ENCODE measurements at regions not wholly inside any gene's neighbourhood (a gene's known extent, or its start where the extent isn't known, plus 50 kb on each side); places are given as distances from the start of the nearest gene placed in this dataset.
A peak's percentile ranks its signal among the peaks of the same experiment; 100 is the strongest.

DNA sequence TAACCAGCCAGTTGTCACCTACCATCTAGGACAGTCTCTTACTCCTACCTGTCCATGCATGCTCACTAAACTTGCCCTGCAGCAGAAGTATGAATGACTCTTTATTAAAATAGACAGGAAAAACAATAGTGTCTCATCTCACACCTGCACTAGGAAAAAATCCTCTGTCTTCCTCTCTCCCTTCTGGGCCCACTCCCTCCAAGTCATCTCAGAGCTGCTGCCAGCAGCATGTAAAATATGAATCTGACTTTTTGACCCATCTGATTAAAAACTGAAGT, 93.5 kb upstream of the THBS1 start:
- DNase-seq (ENCODE audit: low spot score) = no peak

DNA sequence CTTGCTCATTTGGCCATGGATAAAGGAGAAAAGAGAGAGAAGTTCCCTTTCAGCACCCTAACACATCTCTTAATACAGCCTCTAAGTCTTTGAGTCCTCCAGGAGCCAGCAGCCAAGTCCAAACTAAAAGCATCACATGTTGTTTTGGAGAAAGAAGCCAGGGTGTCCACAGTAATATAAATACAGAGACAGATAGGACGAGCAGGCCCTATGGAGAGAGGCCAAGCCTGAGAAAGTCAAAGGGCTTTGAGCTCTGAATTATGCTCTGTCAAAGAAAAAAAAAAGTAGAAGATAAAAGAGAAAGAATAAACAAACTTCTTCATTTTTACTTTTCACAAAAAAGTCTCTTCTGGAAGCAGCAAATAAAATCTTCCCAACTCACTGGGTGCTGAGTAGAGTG, 92.4 kb upstream of the THBS1 start:
- no peak for DNase-seq (ENCODE audit: low spot score)

DNA sequence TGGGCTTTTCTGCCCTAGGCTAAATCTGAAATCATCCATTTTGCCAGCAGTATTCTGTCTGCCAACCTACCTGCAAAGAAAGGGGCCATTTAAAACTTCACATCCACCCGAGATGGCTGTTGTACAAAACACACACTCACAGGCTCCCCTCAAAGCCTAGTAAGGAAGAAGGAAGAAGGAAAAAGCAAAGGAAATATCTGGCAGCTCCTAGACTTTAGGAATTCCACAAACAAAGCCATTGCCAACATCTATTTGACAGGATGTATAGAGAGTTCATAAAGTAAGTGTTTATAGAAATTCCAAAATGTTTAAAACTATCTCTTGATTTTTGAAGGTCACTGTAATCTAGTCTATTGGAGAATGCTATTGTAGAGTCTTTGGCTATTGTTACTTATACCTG, 91.9 kb upstream of the THBS1 start:
- no peak for DNase-seq (ENCODE audit: low spot score)

DNA sequence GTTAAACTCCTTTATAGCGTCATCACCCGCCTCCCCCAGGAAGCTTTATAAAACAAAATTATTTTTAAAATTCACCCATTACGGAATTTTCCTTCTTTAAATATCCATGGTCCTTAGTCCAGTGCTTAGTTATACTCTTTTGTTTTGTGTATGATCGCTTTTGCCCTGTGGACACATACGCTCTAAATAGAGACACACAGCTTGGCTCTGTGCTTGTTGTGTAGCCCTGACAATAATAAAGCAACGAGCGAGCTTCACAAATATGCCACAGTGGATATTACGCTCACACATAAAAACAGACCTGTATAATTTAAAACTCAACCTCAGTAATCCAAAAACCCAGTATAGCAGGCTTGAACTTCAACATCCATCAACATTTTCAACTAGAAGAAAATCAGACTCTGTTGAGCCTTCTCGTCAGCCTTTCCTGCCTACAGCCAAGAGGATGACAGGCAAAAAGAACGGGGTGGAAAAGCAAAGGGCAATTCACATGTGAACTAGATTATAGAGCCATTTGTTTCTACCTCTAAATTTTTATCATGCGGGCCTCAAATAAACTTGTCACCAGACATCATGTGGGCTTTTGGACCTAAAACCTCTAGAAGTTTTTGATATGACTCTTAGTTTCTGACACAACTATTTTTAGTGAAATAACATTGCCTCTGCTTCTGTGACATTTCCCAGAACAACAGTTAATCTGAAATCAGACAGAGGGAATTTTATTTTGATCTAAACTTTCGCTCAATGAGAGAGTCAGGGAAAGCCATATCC, 89.6 kb upstream of the THBS1 start:
- no peak for DNase-seq (ENCODE audit: low spot score)

DNA sequence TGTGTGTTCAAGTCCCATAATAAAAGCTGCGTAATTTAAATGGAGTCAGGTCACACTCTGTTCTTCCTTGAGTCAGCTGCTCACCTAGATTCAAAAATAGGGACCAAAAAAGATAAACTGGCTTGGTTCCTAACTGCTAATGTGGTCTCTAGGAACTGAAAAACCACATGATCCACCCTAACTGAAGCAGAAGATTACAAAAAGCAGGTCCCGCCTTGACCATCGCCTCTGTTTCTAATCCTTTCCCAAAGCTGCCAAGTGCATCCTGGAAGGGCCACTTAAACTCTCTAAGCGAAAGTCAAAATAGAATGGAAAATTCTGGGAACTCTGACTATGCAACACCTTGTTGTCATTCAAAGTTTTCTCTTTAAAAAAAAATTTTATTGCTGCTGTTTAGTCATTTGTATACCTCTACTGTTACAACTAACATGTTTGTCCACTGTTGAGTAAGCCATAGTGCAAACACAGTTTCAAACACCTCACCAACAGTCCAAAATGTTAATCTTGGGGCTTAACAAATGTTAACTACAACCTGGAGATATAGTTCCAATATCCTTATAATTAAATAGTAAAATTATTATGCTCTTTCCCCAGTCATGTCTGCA, 88.9 kb upstream of the THBS1 start:
- DNase-seq (ENCODE audit: low spot score) = no peak

DNA sequence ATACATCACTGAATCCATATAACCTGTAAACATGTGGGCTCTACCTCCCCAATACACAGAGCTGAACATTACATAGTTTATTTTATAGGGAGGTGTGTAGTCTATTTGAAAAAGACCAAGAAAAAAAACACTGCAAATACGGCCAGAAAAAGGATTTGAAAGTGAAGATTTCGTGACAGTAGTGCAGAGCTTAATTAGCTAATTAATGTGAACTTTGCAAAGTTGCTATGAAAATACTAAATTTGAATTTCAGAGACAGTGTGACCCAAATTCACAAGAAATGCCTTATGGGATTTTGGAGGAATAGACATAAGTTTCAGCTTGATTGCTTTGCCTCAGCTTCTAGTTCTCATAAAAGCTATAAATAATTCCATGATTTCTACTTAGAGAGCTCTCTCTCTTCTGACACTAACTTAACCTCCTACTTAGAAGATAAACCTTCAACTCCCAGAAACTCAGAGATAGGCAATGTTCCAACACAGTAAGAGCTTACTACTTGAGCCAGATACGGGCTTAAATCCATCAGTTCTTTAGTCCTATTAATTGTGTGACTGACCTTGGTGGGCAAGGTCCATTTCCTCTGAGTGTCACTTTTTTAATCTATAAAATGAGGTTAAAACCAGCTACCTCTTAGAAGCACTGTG, 87.3 kb upstream of the THBS1 start:
- no peak for DNase-seq (ENCODE audit: low spot score)

DNA sequence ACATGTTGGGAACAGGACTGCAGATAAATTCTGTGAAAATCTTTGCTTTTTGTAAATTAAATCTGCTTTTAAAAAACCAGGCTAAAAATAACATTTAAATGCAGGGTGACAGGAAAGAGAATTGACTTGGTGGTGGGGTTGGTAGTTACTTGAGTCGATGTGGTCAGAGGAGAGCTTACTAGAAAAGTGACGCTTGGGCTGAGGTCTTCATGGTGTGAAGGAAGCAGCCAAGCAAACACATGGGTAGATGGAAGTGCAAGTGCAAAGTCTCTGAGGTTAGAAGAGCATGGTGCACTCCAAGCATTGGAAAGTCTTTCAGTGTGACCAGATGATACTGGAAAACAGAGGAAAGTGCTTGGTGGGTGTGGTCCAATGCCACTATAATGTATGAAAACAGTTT, 86.4 kb upstream of the THBS1 start:
- no peak for DNase-seq (ENCODE audit: low spot score)

DNA sequence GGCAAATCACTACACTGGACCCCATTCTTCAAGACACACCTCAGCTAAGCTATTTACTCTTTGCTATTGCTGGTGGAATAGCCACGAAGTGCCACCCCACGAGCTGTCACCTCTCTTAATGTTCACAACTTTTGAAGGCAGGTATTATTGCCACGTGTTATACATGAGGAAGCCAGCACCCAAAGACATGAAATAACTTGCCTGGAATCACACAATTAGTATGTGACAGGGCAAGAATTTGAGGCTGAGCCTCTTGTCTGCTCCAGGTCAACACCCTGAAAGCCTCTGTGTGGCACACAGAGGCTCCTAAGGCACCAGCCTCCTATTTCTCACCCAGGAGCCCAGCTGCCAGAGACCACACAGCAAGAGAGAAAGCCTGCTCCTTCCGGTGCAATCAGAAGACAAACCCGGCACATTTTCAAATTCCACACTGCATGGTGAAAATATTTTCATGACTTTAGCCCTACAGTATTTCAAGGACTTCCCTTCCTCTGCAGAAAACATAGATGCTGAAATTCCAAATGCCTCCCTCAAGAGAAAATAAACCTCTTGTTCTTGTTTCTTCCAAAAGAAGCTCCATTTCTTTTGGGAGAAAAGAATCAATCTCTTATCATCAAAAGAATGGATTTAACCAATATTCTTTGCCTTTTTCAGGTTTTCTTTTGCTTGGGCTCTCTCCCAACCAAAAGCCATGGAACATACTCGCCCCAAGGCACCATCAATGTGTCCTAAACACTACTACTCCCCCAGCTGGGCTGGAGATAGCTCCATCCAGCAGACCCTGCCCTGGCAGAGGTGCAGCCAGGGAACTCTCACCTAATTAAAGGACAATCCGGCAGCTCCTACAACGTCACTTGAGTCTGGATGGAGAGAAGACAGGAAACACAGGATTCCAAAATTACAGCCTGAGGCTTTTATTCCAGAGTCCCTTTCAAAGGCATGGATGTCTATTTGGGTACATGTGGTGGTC, 84.7 kb upstream of the THBS1 start:
- DNase-seq (ENCODE audit: low spot score) = no peak

DNA sequence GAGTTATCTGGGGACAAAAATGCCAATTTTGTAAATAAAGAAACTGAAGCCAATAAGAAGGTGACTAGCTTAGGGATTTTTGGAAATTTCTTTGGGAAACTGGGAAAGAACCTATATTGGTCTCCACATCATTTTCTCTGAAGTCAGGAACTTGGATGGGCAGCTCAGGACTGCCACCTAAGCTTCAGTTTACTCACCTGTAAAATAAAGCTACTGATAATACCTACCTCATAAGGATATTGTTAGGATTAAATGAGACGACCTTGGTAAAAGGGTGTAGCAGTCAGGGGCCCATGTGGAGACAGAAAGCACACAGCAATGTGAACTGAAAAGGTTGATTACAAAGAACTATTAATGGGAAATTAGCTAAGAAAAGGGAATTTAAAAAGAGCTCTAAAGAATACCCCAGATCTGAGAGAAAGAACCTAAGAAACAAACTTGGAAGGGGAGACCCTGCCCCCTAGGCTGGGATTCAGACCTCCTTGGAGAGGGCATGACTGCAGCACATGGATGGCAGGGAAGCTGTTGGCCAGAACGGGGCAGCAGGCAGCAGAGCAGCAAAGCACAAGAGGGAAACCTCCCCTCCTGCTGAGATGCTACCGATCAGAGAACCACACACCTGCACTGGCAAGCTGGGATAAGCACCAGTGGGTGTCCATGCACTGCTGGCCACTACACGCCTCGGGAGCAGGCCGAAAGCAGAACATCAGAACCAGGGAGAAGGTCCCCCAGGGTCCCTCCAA, 83.7 kb upstream of the THBS1 start:
- DNase-seq (ENCODE audit: low spot score) = no peak

DNA sequence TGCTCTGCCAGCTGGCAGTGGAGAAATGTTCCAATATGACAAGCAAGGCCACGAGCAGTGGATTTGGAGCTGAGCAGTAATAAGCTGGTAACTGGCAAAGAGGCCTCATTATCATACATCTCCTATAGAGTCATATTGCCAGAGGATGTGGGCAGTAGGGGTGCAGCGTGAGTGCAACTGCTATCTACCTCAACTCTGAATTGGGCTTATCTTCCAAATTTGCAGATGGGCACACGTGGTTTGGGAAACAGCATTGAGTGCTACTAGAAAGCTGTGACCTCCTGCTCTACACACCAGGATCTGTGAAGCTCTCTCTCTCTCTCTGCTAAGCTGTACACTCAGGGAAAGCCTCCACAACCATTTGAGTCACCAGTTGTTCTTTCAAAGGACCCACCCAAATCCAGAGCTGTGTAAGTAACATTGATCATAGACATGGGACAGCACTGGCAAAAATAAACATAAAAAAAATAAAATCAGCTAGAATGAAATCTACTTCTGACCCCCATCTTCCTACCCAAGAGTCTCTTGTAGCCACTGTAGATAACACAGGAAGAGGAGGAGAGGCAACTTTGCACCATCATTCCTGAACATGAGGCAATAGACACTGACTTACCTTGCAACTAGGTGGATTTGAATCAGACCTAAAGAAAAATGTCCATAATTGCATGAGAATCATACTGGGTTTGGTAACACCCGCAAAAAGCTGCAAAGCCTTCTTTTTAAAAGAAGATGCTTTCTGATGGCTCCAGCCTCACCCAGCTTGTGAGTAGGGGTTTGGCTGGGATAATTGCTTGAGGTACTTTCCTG, 82.9 kb upstream of the THBS1 start:
- DNase-seq (ENCODE audit: low spot score) = no peak

DNA sequence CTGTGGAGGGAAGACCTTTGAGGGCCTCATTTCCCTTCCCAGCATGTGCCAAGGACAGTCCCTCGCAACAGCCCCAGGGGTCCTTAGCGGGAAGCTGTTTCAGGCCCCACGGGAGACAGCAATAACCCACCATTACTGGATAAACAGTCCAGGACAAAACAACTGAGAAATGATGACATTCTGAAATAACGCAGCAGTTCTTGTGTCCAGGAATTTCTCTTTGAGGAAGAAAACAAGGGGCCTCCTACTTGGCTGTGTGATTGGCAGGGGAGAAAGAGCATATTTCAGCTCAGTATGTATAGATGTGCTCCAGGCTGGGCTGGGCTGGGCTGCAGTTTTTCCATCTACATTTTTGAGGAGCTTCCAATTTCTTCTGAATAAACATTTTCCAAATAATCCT, 82.2 kb upstream of the THBS1 start:
- no peak for DNase-seq (ENCODE audit: low spot score)

DNA sequence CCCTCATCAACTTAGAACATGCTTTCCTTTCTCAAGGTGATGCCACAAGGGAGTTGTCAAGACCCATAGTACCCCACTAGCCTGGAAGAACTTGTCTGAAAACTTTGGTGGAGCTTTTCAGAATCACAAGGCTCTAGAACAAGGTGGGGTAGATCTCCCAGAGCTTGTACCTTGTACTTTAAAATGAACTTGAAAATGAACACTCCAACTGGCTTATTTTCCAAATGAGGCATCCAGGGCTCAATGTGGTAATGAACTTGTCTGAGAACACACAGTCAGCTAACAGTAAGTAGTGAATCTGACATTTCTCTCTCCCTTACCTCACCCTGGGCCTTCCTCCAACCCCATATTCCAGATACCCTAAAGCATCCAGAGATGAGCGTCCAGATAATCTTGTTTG, 81.8 kb upstream of the THBS1 start:
- no peak for DNase-seq (ENCODE audit: low spot score)

DNA sequence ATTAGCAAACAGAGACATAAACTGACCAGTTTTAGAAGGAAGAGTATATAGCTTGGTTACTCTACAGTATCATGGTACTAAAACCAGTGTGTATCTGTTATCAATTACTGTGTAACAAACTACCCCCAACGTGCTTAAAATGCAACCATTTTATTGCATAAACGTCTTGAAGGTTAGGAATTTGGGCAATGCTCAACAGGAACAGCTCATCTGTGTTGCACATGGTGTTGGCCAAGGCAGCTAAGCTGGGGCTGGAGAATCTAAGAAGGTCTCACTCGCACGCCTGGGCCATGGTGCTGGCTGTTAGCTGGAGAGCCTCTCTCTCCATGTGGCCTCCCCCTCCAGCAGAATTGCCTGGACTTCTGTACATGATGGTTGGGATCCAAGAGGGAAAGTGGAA, 81.2 kb upstream of the THBS1 start:
- no peak for DNase-seq (ENCODE audit: low spot score)

DNA sequence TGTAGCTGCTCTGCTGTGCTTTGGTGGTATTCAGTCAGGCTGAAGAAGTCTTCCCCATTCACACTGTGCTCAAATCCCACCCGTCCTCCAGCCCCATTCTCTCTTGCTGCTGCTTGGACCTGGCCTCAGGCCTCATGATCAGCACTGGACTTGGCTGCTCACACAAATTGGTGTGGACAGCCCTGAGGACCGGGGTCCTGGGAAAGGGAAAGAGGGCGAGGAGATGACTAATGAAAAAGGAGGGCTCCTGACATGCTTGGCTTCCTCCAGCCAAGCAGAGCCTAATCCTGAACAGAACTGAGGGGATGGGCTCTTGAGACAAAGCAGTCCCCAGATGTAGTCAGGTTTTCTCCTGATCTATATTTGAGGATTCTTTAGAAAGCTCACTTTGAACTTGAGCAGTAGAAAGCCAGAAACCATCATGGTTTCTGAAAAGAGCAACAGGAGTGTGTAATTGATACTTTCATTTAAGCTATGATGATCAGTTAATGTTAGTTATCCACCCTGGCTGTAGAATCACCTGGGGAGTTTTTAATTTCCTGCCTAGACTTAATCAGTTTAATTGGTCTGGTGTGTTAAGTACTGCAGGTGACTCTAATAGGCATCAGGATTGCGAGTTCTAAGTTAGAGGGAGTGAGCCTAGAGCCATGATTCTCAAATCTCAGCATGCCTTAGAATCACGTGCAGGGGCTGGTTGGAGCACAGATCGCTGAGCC, 79.4 kb upstream of the THBS1 start:
- no peak for DNase-seq (ENCODE audit: low spot score)

DNA sequence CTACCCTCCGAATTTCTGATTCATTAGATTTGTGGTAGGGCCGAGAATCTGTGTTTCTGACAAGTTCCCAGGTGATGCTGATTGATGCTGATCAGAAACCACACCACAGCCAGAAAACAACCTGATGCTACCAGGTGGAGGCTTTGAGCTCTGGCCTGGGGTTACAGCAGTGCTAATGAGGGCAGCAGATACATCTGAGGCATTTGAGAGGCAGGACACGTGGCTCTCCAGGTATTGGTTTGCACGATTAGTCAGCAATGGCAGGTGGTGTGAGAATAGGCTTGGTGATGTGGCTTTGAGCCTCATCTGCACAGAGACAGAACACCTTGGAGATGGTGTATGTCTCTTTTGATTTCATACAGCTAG, 78.8 kb upstream of the THBS1 start:
- peak; percentile 22 for DNase-seq (ENCODE audit: low spot score)

DNA sequence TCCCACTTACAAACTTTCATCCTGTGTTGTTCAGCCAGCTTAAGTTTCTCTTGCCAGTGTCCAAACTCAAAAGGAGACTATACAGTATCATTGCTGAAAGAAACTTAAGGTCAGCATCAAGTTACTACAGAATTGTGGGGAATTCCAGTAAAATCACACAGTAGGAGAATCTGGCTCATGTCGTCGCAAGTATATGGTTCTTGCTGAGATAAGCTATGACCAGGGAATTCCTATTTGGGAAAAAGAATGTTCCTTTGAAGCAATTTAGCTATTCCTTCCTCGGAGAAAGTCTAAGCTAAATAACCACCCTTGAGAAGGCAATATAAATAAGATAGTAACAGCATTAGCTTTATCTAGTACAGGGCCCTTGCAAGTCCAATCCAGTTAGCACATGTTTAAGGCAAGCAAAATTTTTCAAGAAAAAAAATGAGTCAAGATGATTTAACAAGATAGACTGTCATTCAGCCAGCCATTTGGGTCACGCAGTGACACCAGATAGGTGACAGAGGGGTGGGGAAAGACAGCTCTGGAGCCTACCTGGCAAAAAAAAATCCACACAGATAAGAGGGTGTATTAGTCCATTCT, 78.2 kb upstream of the THBS1 start:
- no peak for DNase-seq (ENCODE audit: low spot score)

DNA sequence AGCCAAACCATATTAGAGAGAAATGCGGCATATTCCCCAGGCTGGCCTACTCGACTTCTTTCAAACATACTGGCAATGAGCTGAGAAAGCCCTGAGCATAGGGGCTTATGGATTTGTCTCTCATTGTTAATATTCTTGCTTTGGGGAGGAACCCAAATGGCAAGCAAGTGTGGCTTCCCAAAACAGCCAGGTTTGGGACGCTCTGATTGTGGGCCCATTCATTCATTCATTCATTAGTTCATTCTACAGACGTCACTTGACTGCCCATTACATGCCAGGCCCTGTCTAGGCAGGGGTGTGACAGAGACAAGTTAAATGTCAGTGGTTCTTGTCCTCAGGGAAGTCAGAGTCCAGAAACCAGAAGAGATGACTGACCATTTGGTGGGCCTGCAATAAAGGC, 77.4 kb upstream of the THBS1 start:
- DNase-seq (ENCODE audit: low spot score) = no peak

DNA sequence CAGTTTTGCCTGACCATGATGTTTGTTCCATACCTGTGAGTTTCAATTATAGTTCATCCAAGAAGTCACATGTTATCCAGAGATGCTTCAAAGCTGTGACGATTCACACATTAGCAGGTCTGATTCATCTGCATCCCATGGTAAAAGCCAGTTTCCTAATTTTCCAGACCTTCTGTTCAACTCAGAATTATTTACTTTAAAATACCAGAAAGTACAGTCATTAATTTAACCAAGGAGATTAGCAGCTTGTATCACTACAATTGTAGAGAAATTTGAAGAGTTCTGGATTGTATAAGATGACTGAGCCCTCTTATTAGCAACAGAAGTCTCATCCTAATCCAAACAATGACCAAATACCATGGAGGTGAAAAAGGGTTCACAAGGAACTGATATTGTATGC, 76.1 kb upstream of the THBS1 start:
- DNase-seq (ENCODE audit: low spot score) = no peak

DNA sequence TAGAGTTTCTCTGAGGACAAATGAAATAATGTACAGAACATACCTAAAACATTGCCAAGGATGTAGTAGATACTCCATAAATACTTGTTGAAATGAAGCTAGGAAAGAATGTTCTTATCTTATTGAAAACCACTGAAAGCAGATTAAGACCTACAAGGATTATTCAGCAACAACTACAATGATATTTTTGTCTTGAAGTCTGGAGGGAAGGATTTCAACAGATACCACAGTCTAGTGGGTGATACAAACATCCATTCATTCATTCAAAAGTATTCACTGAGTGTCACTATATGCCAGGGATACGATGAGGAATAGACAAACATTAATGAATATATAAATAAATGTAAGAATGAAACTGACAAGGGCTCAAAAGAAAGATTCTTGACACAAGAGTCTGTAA, 74.7 kb upstream of the THBS1 start:
- no peak for DNase-seq (ENCODE audit: low spot score)

DNA sequence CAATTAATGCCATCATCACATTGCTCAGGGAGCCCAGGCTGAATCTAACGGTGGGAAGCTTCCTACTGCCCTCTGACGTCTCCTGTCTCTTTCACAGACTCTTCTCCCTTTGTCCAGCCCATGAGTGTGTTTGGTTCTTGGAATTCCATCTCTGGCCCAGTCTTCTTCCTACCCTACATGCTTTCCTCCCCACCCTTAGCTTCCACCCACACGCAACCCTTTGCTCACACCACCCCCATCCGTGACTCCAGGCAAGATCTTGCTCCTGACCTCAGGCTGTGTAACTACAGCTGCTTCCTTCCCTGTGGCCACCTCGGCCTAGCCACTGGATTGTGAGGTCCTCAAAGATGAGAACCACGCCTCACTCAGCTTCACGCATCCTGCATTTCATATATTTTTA, 72.3 kb upstream of the THBS1 start:
- DNase-seq (ENCODE audit: low spot score) = no peak

All from SW480 (cell line).